ENCODE measurements at regions not wholly inside any gene's neighbourhood (a gene's known extent, or its start where the extent isn't known, plus 50 kb on each side); places are given as distances from the start of the nearest gene placed in this dataset.

- no peak for DNase-seq
These were observed 149.8 kb downstream of the CCDC34 start for GRCh38 chr11:27213232-27213660.

GRCh38 chr11:27212248-27212780, 150.7 kb downstream of the CCDC34 start:
- DNase-seq: no peak

GRCh38 chr11:27211370-27212127, 151.5 kb downstream of the CCDC34 start:
- no peak for DNase-seq

- DNase-seq: no peak
These were observed 152.5 kb downstream of the CCDC34 start for GRCh38 chr11:27210531-27210930.

GRCh38 chr11:27209562-27210005, 153.4 kb downstream of the CCDC34 start:
- DNase-seq: no peak

GRCh38 chr11:27208846-27209245, 154.2 kb downstream of the CCDC34 start:
- DNase-seq: no peak

GRCh38 chr11:27207025-27207650, 155.9 kb downstream of the CCDC34 start:
- no peak for DNase-seq

GRCh38 chr11:27205779-27206570, 157.0 kb downstream of the CCDC34 start:
- DNase-seq: no peak

GRCh38 chr11:27205250-27205649, 157.8 kb downstream of the CCDC34 start:
- no peak for DNase-seq

GRCh38 chr11:27204529-27204928, 158.5 kb downstream of the CCDC34 start:
- no peak for DNase-seq

GRCh38 chr11:27203077-27203647, 159.9 kb downstream of the CCDC34 start:
- DNase-seq: no peak

GRCh38 chr11:27201454-27202302, 161.1 kb downstream of the BBOX1 start:
- DNase-seq: no peak

- DNase-seq: no peak
These were observed 160.3 kb downstream of the BBOX1 start for GRCh38 chr11:27200779-27201453.

- no peak for DNase-seq
These were observed 155.7 kb downstream of the BBOX1 start for GRCh38 chr11:27196203-27196897.

- no peak for DNase-seq
These were observed 155.2 kb downstream of the BBOX1 start for GRCh38 chr11:27195837-27196202.

GRCh38 chr11:27194976-27195375, 154.4 kb downstream of the BBOX1 start:
- DNase-seq: no peak

- no peak for DNase-seq
These were observed 153.0 kb downstream of the BBOX1 start for GRCh38 chr11:27193434-27194225.

GRCh38 chr11:27192184-27192583, 151.6 kb downstream of the BBOX1 start:
- DNase-seq: no peak

- DNase-seq: no peak
These were observed 151.0 kb downstream of the BBOX1 start for GRCh38 chr11:27191639-27192038.

- no peak for DNase-seq
These were observed 148.1 kb downstream of the BBOX1 start for GRCh38 chr11:27188696-27189095.

Data from activated CD4-positive, alpha-beta T cell treated with anti-CD3 and anti-CD28 coated beads, Interleukin-2, amount 50 U/mL, for 16 hours (primary cell).